ENCODE measurements at regions not wholly inside any gene's neighbourhood (a gene's known extent, or its start where the extent isn't known, plus 50 kb on each side); places are given as distances from the start of the nearest gene placed in this dataset.

DNA sequence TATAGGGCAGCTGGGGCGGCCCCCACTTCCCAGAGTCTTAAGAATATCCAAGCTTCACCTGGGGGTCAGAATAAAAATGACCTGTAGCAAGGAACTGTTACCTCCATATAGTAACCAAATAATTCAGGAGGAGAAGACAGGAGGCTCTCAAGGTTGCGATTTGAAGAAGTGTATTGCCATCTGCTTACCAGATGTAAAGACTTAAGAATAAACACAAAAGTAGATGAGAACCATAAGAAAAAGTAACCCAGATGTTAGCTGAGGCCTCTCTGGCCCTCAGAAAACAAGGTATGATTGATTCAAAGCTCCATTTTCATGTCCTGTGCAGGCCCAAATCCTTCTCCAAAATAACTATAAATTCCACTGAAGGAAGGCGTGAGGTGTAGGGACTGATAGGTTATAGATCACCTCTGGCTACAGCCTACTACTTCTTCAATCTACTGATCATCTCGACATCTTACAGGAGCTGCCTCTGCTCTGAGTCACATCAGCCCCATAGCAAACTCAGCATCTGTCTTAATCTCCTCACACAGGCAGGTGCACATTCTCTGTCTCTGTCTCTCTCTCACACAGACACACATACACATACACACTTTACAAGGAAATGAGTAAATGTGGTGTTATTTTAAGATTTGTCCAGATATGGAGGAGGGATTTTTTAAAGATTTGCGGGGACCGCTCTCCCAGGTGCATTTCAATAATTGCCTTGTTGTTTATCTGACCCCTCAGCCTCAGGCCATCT, 193.9 kb upstream of the EDNRA start:
- TF ChIP-seq POLR2A (IDR thresholded peaks at IDR 0.05), result no peak
- TF ChIP-seq, protein P1, sequence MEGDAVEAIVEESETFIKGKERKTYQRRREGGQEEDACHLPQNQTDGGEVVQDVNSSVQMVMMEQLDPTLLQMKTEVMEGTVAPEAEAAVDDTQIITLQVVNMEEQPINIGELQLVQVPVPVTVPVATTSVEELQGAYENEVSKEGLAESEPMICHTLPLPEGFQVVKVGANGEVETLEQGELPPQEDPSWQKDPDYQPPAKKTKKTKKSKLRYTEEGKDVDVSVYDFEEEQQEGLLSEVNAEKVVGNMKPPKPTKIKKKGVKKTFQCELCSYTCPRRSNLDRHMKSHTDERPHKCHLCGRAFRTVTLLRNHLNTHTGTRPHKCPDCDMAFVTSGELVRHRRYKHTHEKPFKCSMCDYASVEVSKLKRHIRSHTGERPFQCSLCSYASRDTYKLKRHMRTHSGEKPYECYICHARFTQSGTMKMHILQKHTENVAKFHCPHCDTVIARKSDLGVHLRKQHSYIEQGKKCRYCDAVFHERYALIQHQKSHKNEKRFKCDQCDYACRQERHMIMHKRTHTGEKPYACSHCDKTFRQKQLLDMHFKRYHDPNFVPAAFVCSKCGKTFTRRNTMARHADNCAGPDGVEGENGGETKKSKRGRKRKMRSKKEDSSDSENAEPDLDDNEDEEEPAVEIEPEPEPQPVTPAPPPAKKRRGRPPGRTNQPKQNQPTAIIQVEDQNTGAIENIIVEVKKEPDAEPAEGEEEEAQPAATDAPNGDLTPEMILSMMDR (IDR thresholded peaks at IDR 0.05), result no peak
